HG03571 (cell line): ENCODE measurements at regions not wholly inside any gene's neighbourhood (a gene's known extent, or its start where the extent isn't known, plus 50 kb on each side); places are given as distances from the start of the nearest gene placed in this dataset.

ENCODE experiments used
- ATAC-seq: cut with Tn5 transposase; IDR thresholded peaks from one replicate; pipeline ENCODE4 v1.9.1; 2021; ENCODE audit not compliant: unreplicated experiment

- ATAC-seq = no peak
Measured at GRCh38 chr3:106376016-106376570, 507.3 kb upstream of the CBLB start.

DNA sequence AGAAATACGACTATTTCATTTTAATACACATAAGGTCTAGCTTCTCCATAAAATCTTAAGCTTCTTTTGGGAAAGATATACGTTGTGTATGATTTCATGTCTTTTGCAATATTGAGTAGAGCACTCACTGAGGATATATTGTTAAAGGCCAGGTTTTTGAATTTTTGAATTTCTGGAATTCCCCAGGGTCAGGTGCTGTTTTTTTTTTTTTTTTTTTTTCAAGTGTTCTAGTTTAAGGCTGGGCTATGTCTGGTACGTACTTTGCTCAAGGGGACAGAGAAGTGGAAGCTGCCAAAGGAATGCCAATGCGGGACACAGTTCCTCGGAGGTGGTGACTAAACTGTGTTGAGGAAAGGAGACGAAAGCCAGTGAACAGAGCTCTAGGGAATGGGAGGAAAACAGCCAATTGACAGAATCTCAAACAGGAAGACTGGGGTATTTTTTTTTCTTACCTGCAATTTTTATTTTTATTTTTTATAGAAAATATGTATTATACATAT, 510.5 kb upstream of the CBLB start:
- no peak for ATAC-seq

- no peak for ATAC-seq
Measured at GRCh38 chr3:106380232-106380631, 511.4 kb upstream of the CBLB start.

GRCh38 chr3:106381286-106381938, 512.6 kb upstream of the CBLB start:
- ATAC-seq = no peak

DNA sequence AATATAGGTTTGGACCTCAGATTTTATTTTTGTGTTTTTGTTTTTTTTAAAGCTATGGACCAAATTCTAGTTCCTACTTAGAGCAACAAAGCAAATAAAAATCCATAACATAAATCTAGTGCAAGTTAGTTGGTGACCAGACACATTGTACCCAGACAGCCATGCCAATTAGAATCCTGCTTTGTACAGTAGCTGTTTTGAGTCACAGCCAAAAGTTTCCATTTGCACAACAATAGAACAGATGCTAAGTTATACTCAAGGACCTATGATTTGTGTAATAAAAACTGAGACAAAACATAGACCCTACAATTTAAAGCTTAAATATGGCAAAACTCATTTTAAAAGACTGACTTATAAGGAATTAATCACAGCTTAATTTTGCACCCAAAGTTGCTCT, 513.1 kb upstream of the CBLB start:
- ATAC-seq = no peak

DNA sequence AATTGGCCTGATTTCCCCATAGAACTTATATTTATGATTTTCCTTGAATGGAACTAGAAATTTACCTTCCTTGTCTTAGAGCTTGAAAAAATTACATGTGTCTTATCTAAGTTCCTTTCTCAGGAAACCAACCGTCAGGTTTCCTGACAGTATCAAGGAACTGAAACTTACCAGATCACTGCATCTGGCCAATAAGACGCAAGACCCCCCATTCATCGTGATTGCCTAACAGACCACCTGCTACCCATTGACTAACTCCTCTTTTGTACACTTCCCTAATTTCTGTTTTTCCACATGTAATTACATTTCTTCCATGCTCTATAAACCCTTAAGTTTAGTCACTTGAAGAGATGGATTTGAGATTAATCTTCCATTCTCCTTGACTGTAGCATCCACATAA, 517.2 kb upstream of the CBLB start:
- no peak for ATAC-seq

- no peak for ATAC-seq
Measured at GRCh38 chr3:106392915-106393314, 524.1 kb upstream of the CBLB start.

GRCh38 chr3:106397006-106397405, 528.2 kb upstream of the CBLB start:
- ATAC-seq = no peak

GRCh38 chr3:106398891-106399600, 530.2 kb upstream of the CBLB start:
- no peak for ATAC-seq

- no peak for ATAC-seq
Measured at GRCh38 chr3:106399761-106400160, 530.9 kb upstream of the CBLB start.

GRCh38 chr3:106401666-106402490, 533.1 kb upstream of the CBLB start:
- ATAC-seq = no peak

DNA sequence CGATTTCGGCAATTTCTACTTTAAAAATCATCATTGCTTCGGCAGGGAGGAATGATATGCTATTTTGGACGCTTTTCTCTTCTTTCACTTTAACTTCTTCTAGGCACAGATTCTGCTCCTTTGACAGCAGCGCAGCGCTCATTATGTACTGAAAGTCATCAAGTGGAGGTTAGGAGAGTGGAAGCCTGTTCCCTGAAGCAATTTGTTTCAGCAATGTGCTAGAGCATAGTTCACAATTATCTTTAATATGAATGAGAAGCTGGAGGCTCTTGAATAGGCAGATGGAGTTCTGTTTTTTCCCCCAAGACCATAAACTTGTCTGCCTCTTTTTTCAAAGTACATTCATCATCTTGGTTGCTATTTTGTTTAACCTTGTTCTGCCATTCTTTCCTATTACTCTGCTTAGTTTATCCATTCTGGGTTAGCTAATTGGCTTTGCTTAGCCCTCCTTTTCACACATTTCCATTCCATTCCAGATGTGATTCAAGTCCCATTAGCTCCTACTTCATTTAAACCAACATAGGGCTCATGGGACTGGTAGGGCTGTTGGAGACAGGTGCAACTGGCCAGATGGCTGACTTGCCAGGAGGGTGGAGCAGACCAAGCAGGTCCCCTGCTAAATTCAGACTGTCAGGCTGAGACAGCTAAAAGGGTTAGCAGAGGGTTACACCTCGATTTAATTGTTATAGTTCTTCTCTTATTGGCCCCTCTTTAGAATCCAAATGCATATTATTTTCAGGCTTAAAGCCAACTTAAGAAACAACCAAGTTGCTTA, 534.7 kb upstream of the CBLB start:
- no peak for ATAC-seq

GRCh38 chr3:106413683-106414082, 544.9 kb upstream of the CBLB start:
- ATAC-seq = no peak

DNA sequence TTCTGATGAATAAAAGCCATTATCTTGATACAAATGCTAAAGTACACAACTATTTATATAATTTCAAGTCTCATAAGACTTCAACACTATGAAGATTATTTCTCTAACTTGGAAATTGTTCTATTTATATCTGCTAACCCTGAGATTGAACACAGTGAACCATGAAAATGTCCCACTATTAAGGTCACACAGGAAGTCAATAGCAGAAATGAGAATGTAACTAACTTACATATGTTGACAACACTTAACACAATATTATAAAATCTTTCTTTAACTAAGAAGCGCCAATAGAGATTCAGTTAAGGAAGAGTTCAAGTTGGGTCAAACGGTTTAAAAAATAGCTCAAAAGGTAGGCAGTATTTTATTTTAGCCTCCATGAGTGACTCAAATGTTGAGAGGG, 551.8 kb upstream of the CBLB start:
- no peak for ATAC-seq

GRCh38 chr3:106421426-106421825, 552.6 kb upstream of the CBLB start:
- ATAC-seq = no peak

GRCh38 chr3:106421909-106422308, 553.1 kb upstream of the CBLB start:
- ATAC-seq = no peak

DNA sequence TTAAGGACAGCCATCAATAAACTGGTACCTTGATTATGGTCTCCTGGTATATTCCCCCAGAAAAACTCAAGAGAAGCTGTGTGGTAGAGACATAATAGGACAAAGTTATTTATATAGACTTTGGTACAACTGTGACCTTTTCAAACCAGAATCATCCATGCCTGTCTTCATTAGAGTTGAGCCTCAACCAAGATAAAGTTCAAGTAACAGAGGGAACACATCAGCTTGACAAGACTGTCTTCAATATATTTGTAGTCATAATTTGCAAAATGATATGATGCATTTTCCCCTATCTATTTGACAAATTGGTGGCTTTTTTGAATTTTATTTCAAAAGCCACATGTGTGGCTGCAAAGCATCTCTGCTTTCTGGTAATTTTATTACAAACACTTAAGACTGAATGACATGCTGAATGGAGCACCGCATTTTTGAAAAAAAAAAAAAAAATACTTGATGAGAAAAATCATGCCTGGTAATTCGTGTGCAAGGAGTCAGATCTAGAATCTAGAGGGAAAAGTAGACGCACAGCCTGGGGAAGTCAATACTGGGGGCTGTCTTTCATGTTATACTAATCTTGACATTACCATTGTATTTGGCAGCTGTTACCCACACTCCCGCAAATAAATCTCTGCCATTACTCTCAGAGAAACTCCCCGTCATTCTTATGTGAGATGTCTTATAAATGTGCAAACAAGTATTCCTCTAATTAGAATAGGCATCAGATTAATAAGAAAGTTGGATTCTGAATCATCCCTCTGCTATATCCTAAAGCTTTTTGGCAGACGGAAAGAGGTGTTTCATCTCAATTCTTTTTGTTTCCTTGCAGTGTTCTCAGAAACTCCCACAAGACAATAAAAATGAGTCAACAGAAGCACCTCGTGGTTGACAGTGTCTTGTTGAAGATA, 554.8 kb upstream of the CBLB start:
- ATAC-seq = no peak

DNA sequence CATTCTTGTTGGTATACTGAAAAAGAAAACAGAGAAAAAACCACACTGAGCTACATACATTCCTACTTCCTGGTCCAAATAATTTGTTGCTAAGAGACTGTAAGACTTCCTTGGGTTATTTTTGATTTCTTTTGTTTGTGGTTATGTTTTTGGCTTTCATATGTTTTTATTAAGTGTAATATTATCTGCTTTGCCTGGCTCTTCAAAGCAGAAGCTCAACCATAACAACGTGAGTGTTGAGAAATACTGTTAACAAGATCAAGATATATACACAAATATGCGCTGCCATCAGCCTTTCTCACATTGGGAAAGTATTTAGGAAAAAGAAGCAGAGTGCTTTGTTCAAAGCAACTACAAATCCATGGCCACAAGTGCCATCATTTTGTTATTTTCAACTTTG, 556.2 kb upstream of the CBLB start:
- no peak for ATAC-seq

DNA sequence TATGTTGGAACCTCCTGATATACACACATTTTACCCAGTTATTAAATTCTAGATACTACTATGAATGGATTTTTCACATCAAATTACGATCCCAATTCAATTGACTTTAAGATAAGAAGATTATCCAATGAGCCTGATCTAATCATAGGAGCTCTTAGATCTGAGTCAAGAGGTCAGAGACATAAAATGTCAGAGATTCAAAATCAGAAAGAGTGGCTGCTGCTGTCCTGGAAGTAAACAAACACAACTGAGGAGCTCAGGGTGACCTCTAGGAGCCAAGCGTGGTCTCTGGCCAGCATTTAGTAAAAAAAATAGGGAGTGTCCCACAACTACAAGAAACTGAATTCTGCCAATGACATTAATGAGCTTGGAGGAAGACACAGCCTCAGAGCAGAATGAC, 557.1 kb upstream of the CBLB start:
- no peak for ATAC-seq

- no peak for ATAC-seq
Measured at GRCh38 chr3:106428565-106428994, 559.8 kb upstream of the CBLB start.
